ENCODE measurements at regions not wholly inside any gene's neighbourhood (a gene's known extent, or its start where the extent isn't known, plus 50 kb on each side); places are given as distances from the start of the nearest gene placed in this dataset.

GRCh38 chr3:94873751-94874150, 810.9 kb downstream of the NSUN3 start (continued):
- TF ChIP-seq REST (IDR thresholded peaks at IDR 0.05; ENCODE audit: unreplicated experiment) (no peak), ZNF331 (CRISPR knock-in tag; IDR thresholded peaks at IDR 0.05; ENCODE audit: low read depth) (no peak), CTCF (conservative IDR thresholded peaks at IDR 0.05; ENCODE audit: low read depth in 2 of 2) (no peak), JUNB (IDR thresholded peaks at IDR 0.05; ENCODE audit: unreplicated experiment) (no peak), ZNF114 (CRISPR knock-in tag; IDR thresholded peaks at IDR 0.05) (no peak), ETS1 (IDR thresholded peaks at IDR 0.05) (no peak), EZH2phosphoT487 (IDR thresholded peaks at IDR 0.05; ENCODE audit: unreplicated experiment) (no peak)

GRCh38 chr3:94875149-94875548, 812.3 kb downstream of the NSUN3 start:
- H4K20me1 ChIP-seq (replicated peaks; ENCODE audit: insufficient read depth): no peaks in the 10 kb centered on the region
- H3K4me3 ChIP-seq: no peak overlapping the region
- H3K27ac ChIP-seq (ENCODE audit: low read depth): no peak overlapping the region
- no peaks in the 10 kb centered on the region for H3F3A ChIP-seq (replicated peaks; ENCODE audit: low read depth)
- Mint-ChIP-seq H3K27me3 (ENCODE audit: insufficient read depth, low read depth, poor library complexity) (no peaks in the 10 kb centered on the region), H3K4me3 (no peak overlapping the region), H3K9me3 (peaks cover 20% of the 10 kb centered on the region), H3K36me3 (ENCODE audit: low read depth) (peaks cover 14% of the 10 kb centered on the region; the same call in 2 of the 3 replicates), H3K4me1 (no peaks in the 10 kb centered on the region), H3K27ac (no peak overlapping the region)
- ATAC-seq (no peak), DNase-seq (ENCODE audit: low spot score) (no peak)
- H3K36me3 ChIP-seq (ENCODE audit: insufficient read depth): no peaks in the 10 kb centered on the region
- no peak overlapping the region for H3K4me2 ChIP-seq
- H3K27me3 ChIP-seq (ENCODE audit: insufficient read depth): no peaks in the 10 kb centered on the region
- no peak overlapping the region for H2AFZ ChIP-seq
- no peaks in the 10 kb centered on the region for H3K9me2 ChIP-seq (ENCODE audit: insufficient read depth)
- H3K79me2 ChIP-seq (replicated peaks; ENCODE audit: insufficient read depth): no peaks in the 10 kb centered on the region
- no peaks in the 10 kb centered on the region for H3K4me1 ChIP-seq (ENCODE audit: insufficient read depth)
- TF ChIP-seq POLR2AphosphoS5 (IDR thresholded peaks at IDR 0.05; ENCODE audit: low read depth): no peak
- TF ChIP-seq STAT1 (IDR thresholded peaks at IDR 0.05; ENCODE audit: unreplicated experiment): no peak
- TF ChIP-seq REST (IDR thresholded peaks at IDR 0.05; ENCODE audit: unreplicated experiment): no peak
- TF ChIP-seq CTCF (conservative IDR thresholded peaks at IDR 0.05; ENCODE audit: low read depth in 2 of 2): no peak
- TF ChIP-seq CREB1 (CRISPR knock-in tag; IDR thresholded peaks at IDR 0.05; ENCODE audit: low read depth): no peak
- no peak for TF ChIP-seq EZH2phosphoT487 (IDR thresholded peaks at IDR 0.05; ENCODE audit: unreplicated experiment)
- no peak for TF ChIP-seq ETS1 (IDR thresholded peaks at IDR 0.05)
- TF ChIP-seq JUNB (IDR thresholded peaks at IDR 0.05; ENCODE audit: unreplicated experiment): no peak
- no peak for TF ChIP-seq ZNF331 (CRISPR knock-in tag; IDR thresholded peaks at IDR 0.05; ENCODE audit: low read depth)

Data from GM23338 (cell line).